DND-41 (cell line): ENCODE measurements at regions not wholly inside any gene's neighbourhood (a gene's known extent, or its start where the extent isn't known, plus 50 kb on each side); places are given as distances from the start of the nearest gene placed in this dataset.

Experiments used
- ATAC-seq: fragments of 200-7000 bp; cut with Tn5 transposase; 3 replicates; pipeline ENCODE4 v1.9.1; 2021; ENCODE audit warnings: low read depth; ENCODE audit not compliant: insufficient read depth
- DNase-seq: peaks from one replicate; pipeline ENCODE4 v3.0.0-alpha.2; 2020
- H2AFZ ChIP-seq: 2 replicates; pipeline ENCODE4 v1.6.0; 2012; ENCODE audit warnings: low read depth, low read length
- H3K27ac ChIP-seq: 2 replicates; pipeline ENCODE4 v1.5.1; 2012; ENCODE audit warnings: low read length, inconsistent platforms
- H3K27me3 ChIP-seq: fragments of 200-600 bp; sonication (generic); 2 replicates; pipeline ENCODE4 v1.6.0; 2012; ENCODE audit warnings: low read length, mild to moderate bottlenecking, inconsistent platforms; ENCODE audit not compliant: insufficient read depth, poor library complexity
- H3K36me3 ChIP-seq: 2 replicates; pipeline ENCODE4 v1.5.1; 2012; ENCODE audit warnings: low read length, inconsistent platforms; ENCODE audit not compliant: insufficient read depth
- H3K4me1 ChIP-seq: 2 replicates; pipeline ENCODE4 v1.5.1; 2012; ENCODE audit warnings: mild to moderate bottlenecking, low read length; ENCODE audit not compliant: insufficient read depth
- H3K4me2 ChIP-seq: 2 replicates; pipeline ENCODE4 v1.6.0; 2012; ENCODE audit warnings: mild to moderate bottlenecking, moderate library complexity, low read length, inconsistent platforms; ENCODE audit not compliant: insufficient read depth
- H3K4me3 ChIP-seq, 2 experiments: fragments of 200-600 bp in 1 of 2; shearing (Covaris generic) in 1 of 2; 2 replicates each; pipeline ENCODE4 v1.5.1; 2012 to 2016; ENCODE audit warnings: inconsistent platforms in 2 of 2, low read length in 2 of 2, mild to moderate bottlenecking in 2 of 2, low read depth in 1 of 2, moderate library complexity in 1 of 2
- H3K79me2 ChIP-seq: 2 replicates; pipeline ENCODE4 v1.6.0; 2012; ENCODE audit warnings: low read length, inconsistent platforms; ENCODE audit not compliant: insufficient read depth
- H3K9ac ChIP-seq: 2 replicates; pipeline ENCODE4 v1.6.0; 2012; ENCODE audit warnings: low read depth, mild to moderate bottlenecking, inconsistent platforms, low read length, moderate library complexity
- H3K9me3 ChIP-seq: 2 replicates; pipeline ENCODE4 v1.5.1; 2012; ENCODE audit warnings: low read length, moderate library complexity, mild to moderate bottlenecking, inconsistent platforms; ENCODE audit not compliant: insufficient read depth, severe bottlenecking
- H4K20me1 ChIP-seq: 2 replicates; pipeline ENCODE4 v1.6.0; 2012; ENCODE audit warnings: low read length; ENCODE audit not compliant: insufficient read depth
- EZH2 ChIP-seq: IDR thresholded peaks from 3 replicates; pipeline ENCODE4 v1.6.1; 2012; ENCODE audit warnings: borderline replicate concordance, low read depth, mild to moderate bottlenecking, moderate library complexity, low read length, inconsistent platforms; ENCODE audit not compliant: severe bottlenecking
- TF ChIP-seq, protein P1 (sequence below): IDR thresholded peaks from 2 replicates; pipeline ENCODE4 v1.5.1; 2012; ENCODE audit warnings: borderline replicate concordance, low read length, moderate library complexity, mild to moderate bottlenecking; ENCODE audit not compliant: poor library complexity, severe bottlenecking; ENCODE audit errors: extremely low read depth

DNA sequence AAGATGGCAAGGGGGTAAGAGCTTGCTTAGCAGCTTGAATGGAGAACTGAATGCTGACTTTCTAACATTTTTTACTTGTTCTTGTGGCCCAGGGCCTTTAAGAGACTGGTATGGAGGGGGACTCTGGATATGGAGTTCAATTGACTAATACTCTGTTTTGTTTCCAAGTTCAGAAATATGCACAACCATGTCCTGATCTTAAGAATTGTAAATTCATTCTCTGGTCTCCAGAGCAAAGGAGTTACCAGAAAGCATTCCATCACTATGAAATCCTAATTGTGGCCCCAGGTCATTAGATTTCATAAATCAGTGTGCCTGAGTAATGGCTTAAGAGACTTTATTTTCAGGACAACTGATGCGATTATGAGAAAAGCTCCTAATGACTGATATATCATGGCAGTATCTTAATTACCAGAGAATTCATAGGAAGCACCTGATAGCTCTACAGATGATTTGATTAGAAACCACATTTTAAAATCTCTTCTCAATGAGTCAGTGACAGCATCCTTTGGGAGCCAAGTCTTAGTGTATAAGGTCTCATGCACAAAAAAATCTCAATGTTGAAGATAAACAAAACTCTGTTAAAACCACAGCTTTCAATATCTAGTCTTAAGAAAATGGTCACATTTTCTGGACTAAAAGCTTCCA, 613.6 kb upstream of the KLF4 start:
- Histone ChIP-seq H3K9me3 (no peaks in the 10 kb centered on the region), H2AFZ (no peak overlapping the region), H3K4me2 (no peak overlapping the region), H3K9ac (no peak overlapping the region), H3K4me1 (no peaks in the 10 kb centered on the region), H3K36me3 (no peaks in the 10 kb centered on the region), H3K27me3 (no peaks in the 10 kb centered on the region), H3K79me2 (no peaks in the 10 kb centered on the region), H3K27ac (no peak overlapping the region), H4K20me1 (no peaks in the 10 kb centered on the region), H3K4me3 (no peak overlapping the region)
- ATAC-seq (no peak), DNase-seq (no peak)
- TF ChIP-seq EZH2, result no peak
- TF ChIP-seq, protein P1, sequence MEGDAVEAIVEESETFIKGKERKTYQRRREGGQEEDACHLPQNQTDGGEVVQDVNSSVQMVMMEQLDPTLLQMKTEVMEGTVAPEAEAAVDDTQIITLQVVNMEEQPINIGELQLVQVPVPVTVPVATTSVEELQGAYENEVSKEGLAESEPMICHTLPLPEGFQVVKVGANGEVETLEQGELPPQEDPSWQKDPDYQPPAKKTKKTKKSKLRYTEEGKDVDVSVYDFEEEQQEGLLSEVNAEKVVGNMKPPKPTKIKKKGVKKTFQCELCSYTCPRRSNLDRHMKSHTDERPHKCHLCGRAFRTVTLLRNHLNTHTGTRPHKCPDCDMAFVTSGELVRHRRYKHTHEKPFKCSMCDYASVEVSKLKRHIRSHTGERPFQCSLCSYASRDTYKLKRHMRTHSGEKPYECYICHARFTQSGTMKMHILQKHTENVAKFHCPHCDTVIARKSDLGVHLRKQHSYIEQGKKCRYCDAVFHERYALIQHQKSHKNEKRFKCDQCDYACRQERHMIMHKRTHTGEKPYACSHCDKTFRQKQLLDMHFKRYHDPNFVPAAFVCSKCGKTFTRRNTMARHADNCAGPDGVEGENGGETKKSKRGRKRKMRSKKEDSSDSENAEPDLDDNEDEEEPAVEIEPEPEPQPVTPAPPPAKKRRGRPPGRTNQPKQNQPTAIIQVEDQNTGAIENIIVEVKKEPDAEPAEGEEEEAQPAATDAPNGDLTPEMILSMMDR, result no peak

DNA sequence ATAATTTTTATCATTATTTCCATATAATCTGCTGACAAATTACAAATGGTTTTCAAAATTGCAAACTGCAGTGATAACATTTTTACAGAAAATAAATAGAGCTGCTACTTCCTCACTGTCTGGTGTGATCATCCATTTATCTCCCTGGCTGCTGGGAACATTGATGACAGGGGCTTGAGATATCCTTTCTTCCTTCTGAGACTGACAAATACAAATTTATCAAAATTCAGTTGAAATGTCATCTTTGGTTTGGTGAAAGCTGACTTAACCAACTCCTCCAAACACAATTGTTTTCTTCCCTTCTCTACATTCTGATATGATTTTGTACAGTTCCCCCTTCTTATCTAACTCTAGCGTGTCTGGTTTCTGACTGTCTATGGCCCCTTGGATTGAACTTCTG, 611.8 kb upstream of the KLF4 start:
- ATAC-seq, result no peak

DNA sequence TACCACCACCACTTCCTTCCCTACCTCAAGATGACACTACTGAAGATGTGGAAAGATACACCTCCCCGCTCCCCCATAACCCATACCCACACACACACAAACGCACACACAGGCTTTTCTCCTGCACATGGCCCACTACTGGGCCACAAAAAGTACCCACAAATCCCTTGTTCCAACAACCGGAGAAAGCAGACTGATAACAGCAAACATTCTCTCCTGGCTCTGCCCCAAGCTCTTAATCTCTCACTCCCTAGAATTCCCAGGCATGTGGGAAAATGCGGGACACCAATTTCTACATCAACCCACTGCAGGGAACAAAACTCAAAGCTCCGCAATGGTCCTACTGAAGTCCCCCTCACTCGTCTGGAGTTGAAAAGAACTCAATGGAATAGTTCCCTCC, 611.0 kb upstream of the KLF4 start:
- no peaks in the 10 kb centered on the region for H4K20me1 ChIP-seq
- no peaks in the 10 kb centered on the region for H3K4me1 ChIP-seq
- H3K27me3 ChIP-seq, result no peaks in the 10 kb centered on the region
- TF ChIP-seq, protein P1, result no peak
- TF ChIP-seq EZH2, result no peak
- no peaks in the 10 kb centered on the region for H3K9me3 ChIP-seq
- no peak for DNase-seq
- no peaks in the 10 kb centered on the region for H3K36me3 ChIP-seq
- no peak overlapping the region for H3K4me2 ChIP-seq
- no peak overlapping the region for H3K27ac ChIP-seq
- H2AFZ ChIP-seq, result no peak overlapping the region
- H3K79me2 ChIP-seq, result no peaks in the 10 kb centered on the region
- H3K9ac ChIP-seq, result no peak overlapping the region
- no peak overlapping the region for H3K4me3 ChIP-seq
- ATAC-seq, result no peak

More for the DNA sequence above, 611.8 kb upstream of the KLF4 start:
- no peaks in the 10 kb centered on the region for H3K27me3 ChIP-seq
- DNase-seq, result no peak
- no peaks in the 10 kb centered on the region for H3K4me1 ChIP-seq
- no peak overlapping the region for H2AFZ ChIP-seq
- no peaks in the 10 kb centered on the region for H3K36me3 ChIP-seq
- no peak overlapping the region for H3K27ac ChIP-seq
- no peaks in the 10 kb centered on the region for H3K79me2 ChIP-seq
- no peaks in the 10 kb centered on the region for H4K20me1 ChIP-seq
- H3K9me3 ChIP-seq, result no peaks in the 10 kb centered on the region
- TF ChIP-seq, protein P1, result no peak
- no peak for TF ChIP-seq EZH2
- no peak overlapping the region for H3K9ac ChIP-seq
- H3K4me2 ChIP-seq, result no peak overlapping the region
- H3K4me3 ChIP-seq, result no peak overlapping the region
